ENCODE measurements at regions not wholly inside any gene's neighbourhood (a gene's known extent, or its start where the extent isn't known, plus 50 kb on each side); places are given as distances from the start of the nearest gene placed in this dataset.

- no peak overlapping the region for H3K4me3 ChIP-seq
- H3K27me3 ChIP-seq = no peaks in the 10 kb centered on the region
- WGBS, 2 donors = 47 to 69% methylated on average over 1 of the region's 1 CpG
- no peaks in the 10 kb centered on the region for H3K4me1 ChIP-seq
- H3K27ac ChIP-seq = no peak overlapping the region
- TF ChIP-seq POLR2A (IDR thresholded peaks at IDR 0.05) = no peak
- TF ChIP-seq CTCF (IDR thresholded peaks at IDR 0.05) = no peak
- DNase-seq = no peak
- H3K36me3 ChIP-seq = no peaks in the 10 kb centered on the region
- intact Hi-C loops (cut with DNase I) = no loop called here
- no peaks in the 10 kb centered on the region for H3K9me3 ChIP-seq
Measured at GRCh38 chr5:99285606-99286005, 356.8 kb upstream of the CHD1 start.

DNA sequence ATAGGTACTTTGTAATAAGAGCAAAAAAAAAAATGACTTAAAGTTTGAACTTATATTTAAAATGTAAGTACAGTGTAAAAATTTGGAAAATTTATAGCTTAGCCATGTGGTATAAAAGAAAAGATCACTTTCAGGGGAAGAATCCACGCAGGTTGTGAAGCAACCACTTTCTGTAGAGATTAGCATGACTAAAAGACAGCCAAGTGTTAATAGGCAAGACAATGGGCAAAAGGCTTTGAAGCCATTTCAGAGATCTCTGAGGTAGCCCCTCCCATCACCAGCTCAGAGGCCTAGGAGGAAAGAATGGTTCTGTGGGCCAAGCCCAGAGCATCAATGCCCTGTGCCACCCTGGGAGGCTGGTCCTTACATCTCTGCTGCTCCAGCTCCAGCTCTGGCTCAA, 346.3 kb upstream of the CHD1 start:
- TF ChIP-seq CTCF (IDR thresholded peaks at IDR 0.05) (no peak), POLR2A (IDR thresholded peaks at IDR 0.05) (no peak)
- H3K4me3 ChIP-seq = no peak overlapping the region
- no peaks in the 10 kb centered on the region for H3K27me3 ChIP-seq
- no peak overlapping the region for H3K27ac ChIP-seq
- peaks cover 0 to 6% (median 0%) of the 10 kb centered on the region in 3 donors for H3K9me3 ChIP-seq
- no peaks in the 10 kb centered on the region for H3K36me3 ChIP-seq
- H3K4me1 ChIP-seq = no peaks in the 10 kb centered on the region
- WGBS, 2 donors = 78 to 80% methylated on average over 1 of the region's 1 CpG
- DNase-seq = no peak
- intact Hi-C loops (cut with DNase I) = no loop called here

DNA sequence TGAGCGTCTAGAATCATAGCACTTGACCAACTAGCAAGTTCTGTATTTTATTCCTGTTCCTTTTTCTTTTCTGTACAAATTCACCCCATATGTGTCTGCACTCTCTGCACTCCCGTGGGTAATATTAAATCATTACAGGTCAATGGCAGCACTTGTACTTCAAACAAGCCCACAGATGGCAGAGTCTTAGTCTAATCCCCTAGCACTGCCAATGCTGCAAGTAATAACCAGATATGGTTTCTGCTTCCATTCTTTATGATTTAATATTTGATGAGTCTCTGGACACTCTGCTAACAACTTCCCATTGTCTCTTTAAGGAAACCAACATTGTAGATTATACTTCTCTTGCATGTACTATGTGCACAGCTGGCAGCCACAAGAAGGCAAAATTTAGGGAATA, 343.8 kb upstream of the CHD1 start:
- DNase-seq = no peak
- Histone ChIP-seq H3K27me3 (no peaks in the 10 kb centered on the region), H3K4me3 (no peak overlapping the region), H3K27ac (no peak overlapping the region), H3K4me1 (no peaks in the 10 kb centered on the region), H3K9me3 (peaks cover 0 to 6% (median 0%) of the 10 kb centered on the region in 3 donors), H3K36me3 (no peaks in the 10 kb centered on the region)
- TF ChIP-seq POLR2A (IDR thresholded peaks at IDR 0.05) = no peak
- no peak for TF ChIP-seq CTCF (IDR thresholded peaks at IDR 0.05)
- intact Hi-C loops (cut with DNase I) = no loop called here
- WGBS, 2 donors = 55 to 63% methylated on average over 2 of the region's 2 CpGs

- H3K9me3 ChIP-seq = peaks cover 0 to 24% (median 7%) of the 10 kb centered on the region in 3 donors
- 55 to 59% methylated on average over 2 of the region's 2 CpGs for WGBS, 2 donors
- no peak for TF ChIP-seq CTCF (IDR thresholded peaks at IDR 0.05)
- TF ChIP-seq POLR2A (IDR thresholded peaks at IDR 0.05) = no peak
- H3K27ac ChIP-seq = no peak overlapping the region
- DNase-seq = no peak
- H3K4me1 ChIP-seq = no peaks in the 10 kb centered on the region
- intact Hi-C loops (cut with DNase I) = no loop called here
- no peaks in the 10 kb centered on the region for H3K36me3 ChIP-seq
- H3K4me3 ChIP-seq = no peak overlapping the region
- H3K27me3 ChIP-seq = no peaks in the 10 kb centered on the region
Measured at GRCh38 chr5:99258819-99259218, 330.0 kb upstream of the CHD1 start.

GRCh38 chr5:99248066-99248465, 319.3 kb upstream of the CHD1 start:
- 19 to 58% methylated on average over 2 of the region's 2 CpGs for WGBS, 2 donors

More at GRCh38 chr5:99248066-99248465, 319.3 kb upstream of the CHD1 start:
- Histone ChIP-seq H3K27me3 (no peaks in the 10 kb centered on the region), H3K36me3 (no peaks in the 10 kb centered on the region), H3K4me1 (no peaks in the 10 kb centered on the region), H3K4me3 (no peak overlapping the region), H3K27ac (no peak overlapping the region), H3K9me3 (no peaks in the 10 kb centered on the region)
- intact Hi-C loops (cut with DNase I) = no loop called here
- TF ChIP-seq POLR2A (IDR thresholded peaks at IDR 0.05) = no peak
- no peak for TF ChIP-seq CTCF (IDR thresholded peaks at IDR 0.05)
- DNase-seq = no peak

All from esophagus squamous epithelium (tissue), 5 donors.